HepG2 (cell line): ENCODE measurements at regions not wholly inside any gene's neighbourhood (a gene's known extent, or its start where the extent isn't known, plus 50 kb on each side); places are given as distances from the start of the nearest gene placed in this dataset.

Experiments
- CEBPB ChIP-seq: IDR thresholded peaks from 2 replicates; pipeline ENCODE4 v1.6.1; 2011; ENCODE audit warnings: low read depth, low read length, improper control_type of control experiment, borderline replicate concordance
- DNMT1 ChIP-seq: sonication (generic); formaldehyde crosslinking; IDR thresholded peaks from 2 replicates; pipeline ENCODE4 v1.5.1; 2020; ENCODE audit warnings: mild to moderate bottlenecking, missing genetic modification reagents
- FOSL1 ChIP-seq: sonication (generic); formaldehyde crosslinking; IDR thresholded peaks from 2 replicates; pipeline ENCODE4 v1.9.0; 2021; ENCODE audit warnings: missing genetic modification reagents, borderline replicate concordance
- RBAK ChIP-seq: sonication (generic); formaldehyde crosslinking; IDR thresholded peaks from 2 replicates; pipeline ENCODE4 v1.5.1; 2020; ENCODE audit warnings: mild to moderate bottlenecking, missing genetic modification reagents
- TF ChIP-seq, protein P1 (sequence below), 2 experiments: sonication (generic) in 1 of 2; formaldehyde crosslinking in 1 of 2; IDR thresholded peaks; 2 replicates each; pipeline versions ENCODE4 v1.5.1 to v1.6.1; 2011 to 2020; ENCODE audit warnings: borderline replicate concordance in 1 of 2, low read depth in 1 of 2, low read length in 1 of 2, mild to moderate bottlenecking in 1 of 2, missing genetic modification reagents in 1 of 2, moderate library complexity in 1 of 2

DNA sequence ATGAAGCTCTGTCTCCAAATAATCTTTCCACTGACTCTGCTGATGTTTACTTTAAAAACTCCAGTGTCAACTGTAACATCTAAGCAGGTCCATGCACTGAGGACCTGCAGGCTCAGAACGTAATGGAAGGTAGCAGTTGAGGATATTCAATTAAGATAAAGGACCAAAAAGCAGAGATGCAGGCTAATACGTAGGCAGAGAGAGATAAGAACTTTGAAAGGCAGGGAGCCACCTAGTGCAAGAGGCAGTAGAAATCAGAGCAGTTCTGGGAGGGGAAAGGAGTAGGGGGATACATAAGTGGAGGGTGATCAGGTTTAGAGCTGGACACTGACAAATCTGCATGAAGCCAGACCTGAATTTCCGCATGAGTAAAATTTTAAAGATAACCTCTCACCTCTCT, 114.5 kb upstream of the POM121L12 start:
- TF ChIP-seq, protein P1, sequence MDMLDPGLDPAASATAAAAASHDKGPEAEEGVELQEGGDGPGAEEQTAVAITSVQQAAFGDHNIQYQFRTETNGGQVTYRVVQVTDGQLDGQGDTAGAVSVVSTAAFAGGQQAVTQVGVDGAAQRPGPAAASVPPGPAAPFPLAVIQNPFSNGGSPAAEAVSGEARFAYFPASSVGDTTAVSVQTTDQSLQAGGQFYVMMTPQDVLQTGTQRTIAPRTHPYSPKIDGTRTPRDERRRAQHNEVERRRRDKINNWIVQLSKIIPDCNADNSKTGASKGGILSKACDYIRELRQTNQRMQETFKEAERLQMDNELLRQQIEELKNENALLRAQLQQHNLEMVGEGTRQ (IDR thresholded peaks at IDR 0.05; ENCODE audit: low read depth, low read length) = no peak
- TF ChIP-seq, protein P1 (CRISPR knock-in tag; IDR thresholded peaks at IDR 0.05; ENCODE audit: borderline replicate concordance) = no peak
- TF ChIP-seq CEBPB = no peak
- no peak for TF ChIP-seq DNMT1
- no peak for TF ChIP-seq RBAK (CRISPR knock-in tag)
- TF ChIP-seq FOSL1 (CRISPR knock-in tag) = no peak
